Large intestine (tissue), 3 donors: ENCODE measurements at regions not wholly inside any gene's neighbourhood (a gene's known extent, or its start where the extent isn't known, plus 50 kb on each side); places are given as distances from the start of the nearest gene placed in this dataset.

Source experiments
- DNase-seq, 2 donors: peaks; one replicate each; pipeline versions ENCODE4 v3.0.0 to v3.0.0-alpha.2; 2013
- H3K27ac ChIP-seq: one replicate; pipeline ENCODE4 v1.5.1; 2013; ENCODE audit warnings: low read length
- H3K27me3 ChIP-seq: 2 replicates; pipeline ENCODE4 v1.6.1; 2013; ENCODE audit warnings: low read length; ENCODE audit not compliant: control insufficient read depth, insufficient read depth
- H3K36me3 ChIP-seq: 2 replicates; pipeline ENCODE4 v1.6.1; 2013; ENCODE audit warnings: low read length; ENCODE audit not compliant: control insufficient read depth, insufficient read depth
- H3K4me1 ChIP-seq: one replicate; pipeline ENCODE4 v1.6.1; 2013; ENCODE audit warnings: low read length; ENCODE audit not compliant: control insufficient read depth, insufficient read depth
- H3K4me3 ChIP-seq: one replicate; pipeline ENCODE4 v1.5.1; 2013; ENCODE audit warnings: low read length
- H3K9me3 ChIP-seq: one replicate; pipeline ENCODE4 v1.6.1; 2013; ENCODE audit warnings: mild to moderate bottlenecking, low read depth, low read length, moderate library complexity; ENCODE audit not compliant: control insufficient read depth
- WGBS: methylation state at CpG from one replicate; pipeline ENCODE4 v1.1.5; 2013; ENCODE audit warnings: low lambda C conversion rate; ENCODE audit not compliant: insufficient coverage; 5-methylcytosine and 5-hydroxymethylcytosine counted together

GRCh38 chr13:102484329-102484728 lies 82.5 kb upstream of the FGF14 start:
- H3K4me1 ChIP-seq, result no peaks in the 10 kb centered on the region
- H3K27me3 ChIP-seq, result no peaks in the 10 kb centered on the region
- H3K27ac ChIP-seq, result no peak overlapping the region
- H3K9me3 ChIP-seq, result no peaks in the 10 kb centered on the region
- no peak for DNase-seq
- H3K4me3 ChIP-seq, result no peak overlapping the region
- H3K36me3 ChIP-seq, result no peaks in the 10 kb centered on the region
- WGBS, result no CpG with 5 or more reads among the region's 2 CpGs

- H3K36me3 ChIP-seq, result no peaks in the 10 kb centered on the region
- H3K4me3 ChIP-seq, result no peak overlapping the region
- H3K4me1 ChIP-seq, result no peaks in the 10 kb centered on the region
- no peak for DNase-seq
- H3K27ac ChIP-seq, result no peak overlapping the region
- H3K27me3 ChIP-seq, result no peaks in the 10 kb centered on the region
- H3K9me3 ChIP-seq, result no peaks in the 10 kb centered on the region
Measured at GRCh38 chr13:102472650-102473049, 70.8 kb upstream of the FGF14 start.

GRCh38 chr13:102470283-102470917 lies 68.6 kb upstream of the FGF14 start:
- H3K27ac ChIP-seq, result no peak overlapping the region
- WGBS, result 86% methylated on average over 1 of the region's 3 CpGs
- DNase-seq, result no peak

GRCh38 chr13:102466610-102467190 lies 64.9 kb upstream of the FGF14 start:
- WGBS, result no CpG with 5 or more reads among the region's 3 CpGs
- DNase-seq, result peak in 1 of 2 donors; percentile 31
- no peaks in the 10 kb centered on the region for H3K9me3 ChIP-seq
- H3K27me3 ChIP-seq, result no peaks in the 10 kb centered on the region
- no peak overlapping the region for H3K27ac ChIP-seq
- H3K36me3 ChIP-seq, result no peaks in the 10 kb centered on the region
- H3K4me3 ChIP-seq, result no peak overlapping the region
- H3K4me1 ChIP-seq, result no peaks in the 10 kb centered on the region

More at GRCh38 chr13:102470283-102470917, 68.6 kb upstream of the FGF14 start:
- H3K36me3 ChIP-seq, result no peaks in the 10 kb centered on the region
- H3K4me3 ChIP-seq, result no peak overlapping the region
- H3K4me1 ChIP-seq, result no peaks in the 10 kb centered on the region
- H3K27me3 ChIP-seq, result no peaks in the 10 kb centered on the region
- H3K9me3 ChIP-seq, result no peaks in the 10 kb centered on the region

DNA sequence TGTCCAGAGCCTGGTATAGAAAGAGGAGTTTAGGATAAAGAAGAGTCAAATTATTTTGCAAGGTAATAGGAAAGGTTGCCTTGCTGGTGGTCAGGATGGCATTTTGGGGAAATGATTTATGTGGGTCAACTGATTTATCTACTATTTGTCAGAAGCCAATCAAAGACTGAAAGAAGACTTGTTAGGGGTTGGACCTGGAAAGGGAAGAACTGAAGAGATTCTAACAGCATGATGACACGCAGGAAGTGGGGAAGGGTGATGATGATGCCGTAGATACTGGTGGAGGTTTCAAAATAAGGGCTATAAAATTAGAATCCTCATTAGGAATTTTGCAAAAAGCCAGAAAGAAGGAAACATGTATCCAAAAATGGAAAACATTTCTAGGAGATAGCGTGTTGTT lies 60.7 kb upstream of the FGF14 start:
- Histone ChIP-seq H3K27ac (no peak overlapping the region), H3K9me3 (no peaks in the 10 kb centered on the region), H3K4me1 (no peaks in the 10 kb centered on the region), H3K4me3 (no peak overlapping the region), H3K27me3 (no peaks in the 10 kb centered on the region), H3K36me3 (no peaks in the 10 kb centered on the region)
- 88% methylated on average over 3 of the region's 3 CpGs for WGBS
- DNase-seq, result no peak

GRCh38 chr13:102461302-102461701 lies 59.5 kb upstream of the FGF14 start:
- Histone ChIP-seq H3K4me1 (no peaks in the 10 kb centered on the region), H3K36me3 (no peaks in the 10 kb centered on the region), H3K27ac (no peak overlapping the region), H3K9me3 (no peaks in the 10 kb centered on the region), H3K27me3 (no peaks in the 10 kb centered on the region), H3K4me3 (no peak overlapping the region)
- no CpG with 5 or more reads among the region's 1 CpG for WGBS
- DNase-seq, result no peak

DNA sequence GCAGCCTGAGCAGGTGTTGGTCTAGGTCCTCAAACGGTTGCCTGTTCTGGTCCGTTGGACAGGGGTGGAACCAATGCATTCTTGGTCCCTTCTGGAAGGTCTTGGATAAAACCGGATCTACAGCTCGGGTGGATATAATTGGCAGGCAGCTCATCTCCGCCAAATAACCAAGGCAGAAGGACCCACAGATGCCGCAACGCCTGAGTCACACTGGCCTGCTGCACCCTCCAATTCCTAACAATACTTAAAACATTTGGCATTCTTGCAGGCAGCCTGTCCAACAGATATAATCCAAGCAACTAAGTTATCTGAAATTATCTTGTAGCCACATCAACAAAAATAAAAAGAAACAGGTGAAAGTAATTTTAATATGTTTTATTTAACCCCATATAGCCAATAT lies 59.0 kb upstream of the FGF14 start:
- no peaks in the 10 kb centered on the region for H3K36me3 ChIP-seq
- WGBS, result no CpG with 5 or more reads among the region's 7 CpGs

DNA sequence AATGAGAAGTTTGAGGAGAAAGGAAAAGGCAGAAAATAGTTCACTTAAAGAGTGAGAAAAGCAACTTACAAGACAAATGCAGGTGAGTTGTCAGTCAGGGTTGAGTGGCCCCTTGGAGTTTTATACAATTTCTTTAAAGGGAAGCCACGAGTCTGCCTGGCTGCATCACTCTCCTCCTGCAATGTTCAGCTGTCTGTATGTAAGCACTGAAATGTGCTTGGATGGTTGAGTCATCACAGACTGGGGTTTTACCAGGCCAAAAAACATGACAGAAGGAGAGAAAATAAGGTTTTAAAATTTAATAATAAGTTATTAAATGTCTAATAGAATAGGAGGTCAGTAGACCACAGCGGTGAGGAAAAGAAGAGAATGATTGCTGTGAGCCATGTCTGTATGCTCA lies 51.0 kb upstream of the FGF14 start:
- no peaks in the 10 kb centered on the region for H3K9me3 ChIP-seq
- H3K4me3 ChIP-seq, result no peak overlapping the region
- 86% methylated on average over 1 of the region's 2 CpGs for WGBS
- H3K27me3 ChIP-seq, result no peaks in the 10 kb centered on the region
- no peak overlapping the region for H3K27ac ChIP-seq
- H3K4me1 ChIP-seq, result no peaks in the 10 kb centered on the region
- no peak for DNase-seq
- H3K36me3 ChIP-seq, result no peaks in the 10 kb centered on the region

More for the DNA sequence above, 59.0 kb upstream of the FGF14 start:
- no peaks in the 10 kb centered on the region for H3K9me3 ChIP-seq
- no peak for DNase-seq
- no peaks in the 10 kb centered on the region for H3K4me1 ChIP-seq
- no peak overlapping the region for H3K4me3 ChIP-seq
- no peak overlapping the region for H3K27ac ChIP-seq
- H3K27me3 ChIP-seq, result no peaks in the 10 kb centered on the region
